Esophagus muscularis mucosa (tissue), 4 donors: ENCODE measurements at regions not wholly inside any gene's neighbourhood (a gene's known extent, or its start where the extent isn't known, plus 50 kb on each side); places are given as distances from the start of the nearest gene placed in this dataset.

Experiments used
- CTCF ChIP-seq, 3 experiments: fragments of 200-600 bp in 2 of 3; fragments of 450-650 bp in 1 of 3; sonication (generic) in 2 of 3; IDR thresholded peaks; one replicate each; pipeline ENCODE4 v1.5.1; 2017 to 2019; ENCODE audit warnings: antibody characterized with exemption in 3 of 3, mild to moderate bottlenecking in 2 of 3, moderate library complexity in 1 of 3
- EP300 ChIP-seq: sonication (generic); formaldehyde crosslinking; IDR thresholded peaks from one replicate; pipeline ENCODE4 v1.6.1; 2017; ENCODE audit warnings: antibody characterized with exemption
- POLR2A ChIP-seq: fragments of 450-650 bp; IDR thresholded peaks from one replicate; pipeline ENCODE4 v1.6.1; 2017; ENCODE audit warnings: antibody characterized with exemption, moderate library complexity, mild to moderate bottlenecking, low read depth
- POLR2AphosphoS5 ChIP-seq, 2 donors: sonication (generic); formaldehyde crosslinking; IDR thresholded peaks; one replicate each; pipeline ENCODE4 v1.6.1; 2017; ENCODE audit warnings: antibody characterized with exemption in 2 of 2

- TF ChIP-seq POLR2A (no peak), CTCF (IDR thresholded peaks at IDR 0.05) (no peak), EP300 (no peak), POLR2AphosphoS5 (IDR thresholded peaks at IDR 0.05) (no peak)
Measured at GRCh38 chr18:53918091-53918490, 306.4 kb downstream of the MBD2 start.
